Pancreas (tissue), 10 donors: ENCODE measurements at regions not wholly inside any gene's neighbourhood (a gene's known extent, or its start where the extent isn't known, plus 50 kb on each side); places are given as distances from the start of the nearest gene placed in this dataset.

Experiments
- ATAC-seq, 4 donors: fragments of 200-7000 bp; cut with Tn5 transposase; one replicate each; pipeline versions ENCODE4 v1.8.0 to v1.9.1; 2020; ENCODE audit warnings: mild to moderate bottlenecking in 4 of 4, moderate library complexity in 4 of 4
- DNase-seq, 6 donors: peaks; one replicate each; pipeline ENCODE4 v3.0.0-alpha.2; 2020
- FAIRE-seq: peaks from 2 replicates; lab custom pipeline; 2012; peaks lifted over from hg19 to GRCh38; lab: Jason Lieb, UNC
- H3K27ac ChIP-seq, 4 donors: fragments of 200-600 bp; sonication (generic); 1 replicate in 3 of 4; 2 replicates in 1 of 4; pipeline versions ENCODE4 v1.5.0 to v1.8.0; 2020
- H3K27me3 ChIP-seq, 4 donors: fragments of 200-600 bp; one replicate each; pipeline ENCODE4 v1.8.0; 2021
- H3K36me3 ChIP-seq, 3 donors: fragments of 200-600 bp; sonication (generic) in 1 of 3; one replicate each; pipeline versions ENCODE4 v1.5.0 to v1.8.0; 2020 to 2021
- H3K4me1 ChIP-seq, 3 donors: fragments of 200-600 bp; one replicate each; pipeline ENCODE4 v1.8.0; 2021
- H3K4me3 ChIP-seq, 4 donors: fragments of 200-600 bp; sonication (generic) in 2 of 4; one replicate each; pipeline versions ENCODE4 v1.5.0 to v1.8.0; 2020 to 2021
- H3K9me3 ChIP-seq, 4 donors: fragments of 200-600 bp; one replicate each; pipeline ENCODE4 v1.8.0; 2021
- WGBS, 2 donors: extraction: QIAGEN DNeasy Blood & Tissue Kit; methylation state at CpG; one replicate each; pipeline ENCODE4 v1.1.7; 2013; 5-methylcytosine and 5-hydroxymethylcytosine counted together
- intact Hi-C, 3 donors: fragments of 100-400 bp; cut with DNase I; formaldehyde crosslinking; loops; one replicate each; pipeline versions ENCODE4 v1.11.1 to v1.14.2; 2022
- TF ChIP-seq, protein P1 (sequence below), 4 donors: fragments of 200-600 bp; sonication (generic) in 3 of 4; IDR thresholded peaks; one replicate each; pipeline versions ENCODE4 v1.5.0 to v1.8.0; 2021; ENCODE audit warnings: antibody characterized with exemption in 4 of 4
- donor health status: healthy with polysubstance abuse.
- donor health status: DM: no; HTN: no; CAD: no; lungs with moderate emphysema.
- donor health status: DM: no; HTN: no; CAD: no.
- donor health status: control.
- donor health status: control.
- donor health status: Bipolar disorder and iron deficiency.
- donor health status: DM: yes; HTN: yes; CAD: no.
- donor health status: DM: no; HTN: no; CAD: no.
- donor health status: DM: no; HTN: no; CAD: no.
- donor health status: DM: yes; HTN: yes; CAD: no.

- Histone ChIP-seq H3K36me3 (no peaks in the 10 kb centered on the region), H3K4me3 (no peak overlapping the region), H3K27ac (no peak overlapping the region), H3K4me1 (no peaks in the 10 kb centered on the region), H3K27me3 (no peaks in the 10 kb centered on the region), H3K9me3 (no peaks in the 10 kb centered on the region)
- FAIRE-seq (no peak), DNase-seq (no peak), ATAC-seq (no peak)
- intact Hi-C loops: no loop called here
- TF ChIP-seq, protein P1, sequence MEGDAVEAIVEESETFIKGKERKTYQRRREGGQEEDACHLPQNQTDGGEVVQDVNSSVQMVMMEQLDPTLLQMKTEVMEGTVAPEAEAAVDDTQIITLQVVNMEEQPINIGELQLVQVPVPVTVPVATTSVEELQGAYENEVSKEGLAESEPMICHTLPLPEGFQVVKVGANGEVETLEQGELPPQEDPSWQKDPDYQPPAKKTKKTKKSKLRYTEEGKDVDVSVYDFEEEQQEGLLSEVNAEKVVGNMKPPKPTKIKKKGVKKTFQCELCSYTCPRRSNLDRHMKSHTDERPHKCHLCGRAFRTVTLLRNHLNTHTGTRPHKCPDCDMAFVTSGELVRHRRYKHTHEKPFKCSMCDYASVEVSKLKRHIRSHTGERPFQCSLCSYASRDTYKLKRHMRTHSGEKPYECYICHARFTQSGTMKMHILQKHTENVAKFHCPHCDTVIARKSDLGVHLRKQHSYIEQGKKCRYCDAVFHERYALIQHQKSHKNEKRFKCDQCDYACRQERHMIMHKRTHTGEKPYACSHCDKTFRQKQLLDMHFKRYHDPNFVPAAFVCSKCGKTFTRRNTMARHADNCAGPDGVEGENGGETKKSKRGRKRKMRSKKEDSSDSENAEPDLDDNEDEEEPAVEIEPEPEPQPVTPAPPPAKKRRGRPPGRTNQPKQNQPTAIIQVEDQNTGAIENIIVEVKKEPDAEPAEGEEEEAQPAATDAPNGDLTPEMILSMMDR (IDR thresholded peaks at IDR 0.05): no peak
- 85 to 86% methylated on average over 11 of the region's 11 CpGs for WGBS, 2 donors
Measured at GRCh38 chr7:130843703-130844102, 109.7 kb upstream of the KLF14 start.

- no peaks in the 10 kb centered on the region for H3K36me3 ChIP-seq
- 74 to 80% methylated on average over 11 of the region's 11 CpGs for WGBS, 2 donors
Measured at GRCh38 chr7:130844811-130845580, 111.0 kb upstream of the KLF14 start.

GRCh38 chr7:130845581-130846085 is 111.6 kb upstream of the KLF14 start:
- TF ChIP-seq, protein P1 (IDR thresholded peaks at IDR 0.05): no peak
- H3K4me3 ChIP-seq: no peak overlapping the region
- no peaks in the 10 kb centered on the region for H3K27me3 ChIP-seq
- WGBS, 2 donors: 57 to 71% methylated on average over 11 of the region's 11 CpGs
- intact Hi-C loops: no loop called here
- no peaks in the 10 kb centered on the region for H3K9me3 ChIP-seq
- DNase-seq (no peak), FAIRE-seq (no peak), ATAC-seq (peak in 1 of 4 donors; percentile 38)
- no peaks in the 10 kb centered on the region for H3K36me3 ChIP-seq
- no peaks in the 10 kb centered on the region for H3K4me1 ChIP-seq
- no peak overlapping the region for H3K27ac ChIP-seq

More at GRCh38 chr7:130844811-130845580, 111.0 kb upstream of the KLF14 start:
- intact Hi-C loops: no loop called here
- no peak for ATAC-seq
- DNase-seq: no peak
- FAIRE-seq: no peak
- TF ChIP-seq, protein P1 (IDR thresholded peaks at IDR 0.05): no peak
- Histone ChIP-seq H3K4me3 (no peak overlapping the region), H3K27me3 (no peaks in the 10 kb centered on the region), H3K27ac (no peak overlapping the region), H3K4me1 (no peaks in the 10 kb centered on the region), H3K9me3 (no peaks in the 10 kb centered on the region)

- intact Hi-C loops: no loop called here
- ATAC-seq (no peak), DNase-seq (no peak), FAIRE-seq (no peak)
- no peaks in the 10 kb centered on the region for H3K27me3 ChIP-seq
- H3K4me3 ChIP-seq: no peak overlapping the region
- H3K4me1 ChIP-seq: no peaks in the 10 kb centered on the region
- TF ChIP-seq, protein P1 (IDR thresholded peaks at IDR 0.05): no peak
- WGBS, 2 donors: 91 to 95% methylated on average over 2 of the region's 2 CpGs
- H3K27ac ChIP-seq: no peak overlapping the region
- no peaks in the 10 kb centered on the region for H3K36me3 ChIP-seq
- H3K9me3 ChIP-seq: no peaks in the 10 kb centered on the region
Measured at GRCh38 chr7:130849604-130850003, 115.6 kb upstream of the KLF14 start.

DNA sequence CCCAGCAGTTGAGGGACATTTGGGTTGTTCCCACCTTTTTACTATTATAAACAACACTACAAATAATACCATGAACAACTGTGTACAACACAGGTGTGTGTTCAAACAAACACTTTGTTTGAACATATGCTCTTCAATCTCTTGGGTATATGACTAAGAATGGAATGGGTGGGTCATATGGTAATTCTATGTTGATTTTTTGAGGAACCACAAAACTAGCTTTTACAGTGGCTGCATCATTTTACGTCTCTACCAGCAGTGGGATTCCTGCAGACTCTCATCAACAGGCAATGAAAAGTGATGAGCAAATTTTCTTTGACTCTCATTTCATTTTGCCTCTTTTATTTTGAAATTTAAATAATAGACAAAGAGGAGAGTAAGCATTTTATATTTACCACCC is 116.9 kb upstream of the KLF14 start:
- Histone ChIP-seq H3K9me3 (no peaks in the 10 kb centered on the region), H3K27ac (no peak overlapping the region), H3K4me1 (no peaks in the 10 kb centered on the region), H3K4me3 (no peak overlapping the region), H3K27me3 (no peaks in the 10 kb centered on the region), H3K36me3 (no peaks in the 10 kb centered on the region)
- intact Hi-C loops: no loop called here
- FAIRE-seq (no peak), DNase-seq (no peak), ATAC-seq (no peak)
- TF ChIP-seq, protein P1 (IDR thresholded peaks at IDR 0.05): no peak
- 90 to 91% methylated on average over 1 of the region's 1 CpG for WGBS, 2 donors
